ENCODE measurements at regions not wholly inside any gene's neighbourhood (a gene's known extent, or its start where the extent isn't known, plus 50 kb on each side); places are given as distances from the start of the nearest gene placed in this dataset.
A peak's percentile ranks its signal among the peaks of the same experiment; 100 is the strongest.

- peak in 1 of 2 donors; percentile 77 for DNase-seq (ENCODE audit: low read depth in 2 of 2)
- TF ChIP-seq CTCF (conservative IDR thresholded peaks at IDR 0.05 in 1 of 2, IDR thresholded peaks at IDR 0.05 in 1 of 2; ENCODE audit: low read depth in 1 of 2, low read length in 2 of 2) (no peak), EZH2 (IDR thresholded peaks at IDR 0.05; ENCODE audit: low read length, missing control alignments) (no peak)
- no peak overlapping the region for H3K27ac ChIP-seq (ENCODE audit: insufficient read depth, low read length)
- H3K36me3 ChIP-seq (ENCODE audit: control insufficient read depth, insufficient read depth, low read length), result no peaks in the 10 kb centered on the region
- H3K4me3 ChIP-seq (replicated peaks in 1 of 4; ENCODE audit: control extremely low read depth in 1 of 4, insufficient read depth in 1 of 4, low read depth in 3 of 4, low read length in 4 of 4), result no peak overlapping the region
- no peaks in the 10 kb centered on the region for H3K9me3 ChIP-seq (ENCODE audit: control insufficient read depth, insufficient read depth, low read depth, low read length)
- no peaks in the 10 kb centered on the region for H3K27me3 ChIP-seq (ENCODE audit: control insufficient read depth, insufficient read depth, low read length)
- H2AFZ ChIP-seq (ENCODE audit: low read length), result no peak overlapping the region
- no peak overlapping the region for H3K4me2 ChIP-seq (ENCODE audit: extremely low read depth, insufficient read depth, low read length)
- H3K79me2 ChIP-seq (ENCODE audit: control insufficient read depth, insufficient read depth, low read length), result no peaks in the 10 kb centered on the region
- H4K20me1 ChIP-seq (ENCODE audit: control insufficient read depth, extremely low read depth, insufficient read depth, low read length), result no peaks in the 10 kb centered on the region
- peaks cover 8% of the 10 kb centered on the region for H3K4me1 ChIP-seq (ENCODE audit: control insufficient read depth, extremely low read depth, insufficient read depth, low read length)
- H3K9ac ChIP-seq (ENCODE audit: insufficient read depth, low read length), result no peak overlapping the region
Observed at GRCh38 chr3:30510596-30510995, 95.8 kb upstream of the TGFBR2 start.

GRCh38 chr3:30511524-30512251 lies 94.7 kb upstream of the TGFBR2 start:
- Histone ChIP-seq H3K9ac (ENCODE audit: insufficient read depth, low read length) (no peak overlapping the region), H2AFZ (ENCODE audit: low read length) (no peak overlapping the region)

GRCh38 chr3:30512576-30512975 lies 93.8 kb upstream of the TGFBR2 start:
- Histone ChIP-seq H3K79me2 (ENCODE audit: control insufficient read depth, insufficient read depth, low read length) (no peaks in the 10 kb centered on the region), H3K4me3 (replicated peaks in 1 of 4; ENCODE audit: control extremely low read depth in 1 of 4, insufficient read depth in 1 of 4, low read depth in 3 of 4, low read length in 4 of 4) (no peak overlapping the region), H3K27ac (ENCODE audit: insufficient read depth, low read length) (no peak overlapping the region), H3K9ac (ENCODE audit: insufficient read depth, low read length) (no peak overlapping the region), H3K27me3 (ENCODE audit: control insufficient read depth, insufficient read depth, low read length) (no peaks in the 10 kb centered on the region), H3K36me3 (ENCODE audit: control insufficient read depth, insufficient read depth, low read length) (no peaks in the 10 kb centered on the region), H3K9me3 (ENCODE audit: control insufficient read depth, insufficient read depth, low read depth, low read length) (no peaks in the 10 kb centered on the region), H3K4me1 (ENCODE audit: control insufficient read depth, extremely low read depth, insufficient read depth, low read length) (peaks cover 8% of the 10 kb centered on the region), H2AFZ (ENCODE audit: low read length) (no peak overlapping the region), H3K4me2 (ENCODE audit: extremely low read depth, insufficient read depth, low read length) (no peak overlapping the region), H4K20me1 (ENCODE audit: control insufficient read depth, extremely low read depth, insufficient read depth, low read length) (no peaks in the 10 kb centered on the region)
- peak; percentile 15 to 68 for DNase-seq (ENCODE audit: low read depth in 2 of 2)
- TF ChIP-seq EZH2 (IDR thresholded peaks at IDR 0.05; ENCODE audit: low read length, missing control alignments) (no peak), CTCF (conservative IDR thresholded peaks at IDR 0.05 in 1 of 2, IDR thresholded peaks at IDR 0.05 in 1 of 2; ENCODE audit: low read depth in 1 of 2, low read length in 2 of 2) (no peak)

More at GRCh38 chr3:30511524-30512251, 94.7 kb upstream of the TGFBR2 start:
- DNase-seq (ENCODE audit: low read depth in 2 of 2), result peak; percentile 94 to 99
- no peak overlapping the region for H3K4me3 ChIP-seq (replicated peaks in 1 of 4; ENCODE audit: control extremely low read depth in 1 of 4, insufficient read depth in 1 of 4, low read depth in 3 of 4, low read length in 4 of 4)
- H3K36me3 ChIP-seq (ENCODE audit: control insufficient read depth, insufficient read depth, low read length), result no peaks in the 10 kb centered on the region
- peaks cover 8% of the 10 kb centered on the region for H3K4me1 ChIP-seq (ENCODE audit: control insufficient read depth, extremely low read depth, insufficient read depth, low read length)
- H3K4me2 ChIP-seq (ENCODE audit: extremely low read depth, insufficient read depth, low read length), result no peak overlapping the region
- no peaks in the 10 kb centered on the region for H3K9me3 ChIP-seq (ENCODE audit: control insufficient read depth, insufficient read depth, low read depth, low read length)
- H4K20me1 ChIP-seq (ENCODE audit: control insufficient read depth, extremely low read depth, insufficient read depth, low read length), result no peaks in the 10 kb centered on the region
- TF ChIP-seq EZH2 (IDR thresholded peaks at IDR 0.05; ENCODE audit: low read length, missing control alignments) (no peak), CTCF (conservative IDR thresholded peaks at IDR 0.05 in 1 of 2, IDR thresholded peaks at IDR 0.05 in 1 of 2; ENCODE audit: low read depth in 1 of 2, low read length in 2 of 2) (no peak)
- H3K79me2 ChIP-seq (ENCODE audit: control insufficient read depth, insufficient read depth, low read length), result no peaks in the 10 kb centered on the region
- no peaks in the 10 kb centered on the region for H3K27me3 ChIP-seq (ENCODE audit: control insufficient read depth, insufficient read depth, low read length)
- H3K27ac ChIP-seq (ENCODE audit: insufficient read depth, low read length), result no peak overlapping the region

Data from fibroblast of lung (primary cell).